H1 (cell line): ENCODE measurements at regions not wholly inside any gene's neighbourhood (a gene's known extent, or its start where the extent isn't known, plus 50 kb on each side); places are given as distances from the start of the nearest gene placed in this dataset.

ENCODE experiments used
- CTCF ChIA-PET: fragments of 300-600 bp; sonication (Branson Sonifier 250); formaldehyde crosslinking; loops from one replicate; lab custom pipeline; 2021; ENCODE audit not compliant: partially characterized antibody; lab: Charles Lee
- POLR2A ChIA-PET: fragments of 300-600 bp; sonication (Branson Sonifier 250); formaldehyde crosslinking; loops from one replicate; lab custom pipeline; 2021; ENCODE audit warnings: inconsistent platforms; ENCODE audit not compliant: partially characterized antibody; lab: Charles Lee
- DNase-seq, 2 experiments: peaks; one replicate each; pipeline versions ENCODE4 v3.0.0 to v3.0.0-alpha.2; 2010 to 2022; ENCODE audit warnings: low spot score in 2 of 2, low read depth in 1 of 2, mixed read lengths in 1 of 2
- FAIRE-seq: peaks from 2 replicates; lab custom pipeline; 2011; peaks lifted over from hg19 to GRCh38; lab: Jason Lieb, UNC
- H2AFZ ChIP-seq: 2 replicates; pipeline ENCODE4 v1.8.1; 2012; ENCODE audit warnings: low read length, inconsistent platforms
- H2AK5ac ChIP-seq: 2 replicates; pipeline ENCODE4 v1.6.1; 2013; ENCODE audit warnings: low read depth, low read length
- H2BK120ac ChIP-seq: replicated peaks from 2 replicates; pipeline ENCODE3; 2013; ENCODE audit warnings: low read depth, low read length, inconsistent platforms
- H2BK12ac ChIP-seq: 2 replicates; pipeline ENCODE4 v1.6.1; 2013; ENCODE audit warnings: low read depth, low read length
- H2BK15ac ChIP-seq: 2 replicates; pipeline ENCODE4 v1.6.1; 2013; ENCODE audit warnings: low read length
- H2BK20ac ChIP-seq: 2 replicates; pipeline ENCODE4 v1.6.1; 2013; ENCODE audit warnings: low read length
- H2BK5ac ChIP-seq: 2 replicates; pipeline ENCODE4 v1.6.1; 2013; ENCODE audit warnings: low read depth, low read length
- H3K14ac ChIP-seq: 2 replicates; pipeline ENCODE4 v1.6.1; 2013; ENCODE audit warnings: inconsistent platforms; ENCODE audit not compliant: insufficient read length
- H3K18ac ChIP-seq: 2 replicates; pipeline ENCODE4 v1.6.1; 2013; ENCODE audit warnings: low read length; ENCODE audit errors: extremely low read depth
- H3K23ac ChIP-seq: 2 replicates; pipeline ENCODE4 v1.6.1; 2013; ENCODE audit warnings: inconsistent platforms; ENCODE audit not compliant: insufficient read length
- H3K23me2 ChIP-seq: 2 replicates; pipeline ENCODE4 v1.6.1; 2013; ENCODE audit warnings: low read depth, low read length
- H3K27ac ChIP-seq: 2 replicates; pipeline ENCODE4 v1.6.1; 2011; ENCODE audit warnings: low read depth, low read length, inconsistent platforms
- H3K27me3 ChIP-seq, 4 experiments: replicated peaks in 1 of 4; 1 replicate in 1 of 4; 2 replicates in 3 of 4; pipeline versions ENCODE4 v1.6.1 to v1.8.1; 2011 to 2013; ENCODE audit warnings: low read length in 3 of 4, mild to moderate bottlenecking in 3 of 4, inconsistent platforms in 2 of 4, mixed read lengths in 2 of 4, moderate library complexity in 1 of 4; ENCODE audit not compliant: control insufficient read depth in 3 of 4, insufficient read depth in 3 of 4; ENCODE audit errors: extremely low read depth in 1 of 4
- H3K36me3 ChIP-seq, 4 experiments: 2 replicates each; pipeline versions ENCODE4 v1.6.1 to v1.8.1; 2011 to 2013; ENCODE audit warnings: mild to moderate bottlenecking in 4 of 4, low read length in 3 of 4, moderate library complexity in 2 of 4, control low read depth in 1 of 4, inconsistent platforms in 1 of 4; ENCODE audit not compliant: insufficient read depth in 4 of 4, control insufficient read depth in 2 of 4
- H3K4ac ChIP-seq: replicated peaks from 2 replicates; pipeline ENCODE3; 2013; ENCODE audit warnings: low read length, low read depth, mixed read lengths, inconsistent platforms; ENCODE audit not compliant: insufficient read length
- H3K4me1 ChIP-seq, 4 experiments: replicated peaks in 1 of 4; 1 replicate in 1 of 4; 2 replicates in 3 of 4; pipeline versions ENCODE4 v1.6.1 to v1.8.1; 2011 to 2013; ENCODE audit warnings: low read length in 3 of 4, inconsistent platforms in 2 of 4, mixed read lengths in 1 of 4; ENCODE audit not compliant: insufficient read depth in 4 of 4, control insufficient read depth in 3 of 4
- H3K4me2 ChIP-seq, 2 experiments: 2 replicates each; pipeline versions ENCODE4 v1.6.1 to v1.8.1; 2011 to 2013; ENCODE audit warnings: low read depth in 2 of 2, low read length in 2 of 2, control low read depth in 1 of 2, inconsistent platforms in 1 of 2, mild to moderate bottlenecking in 1 of 2; ENCODE audit not compliant: insufficient read depth in 1 of 2
- H3K4me3 ChIP-seq, 4 experiments: fragments of 200-600, 300-600 bp in 1 of 4; sonication (generic), shearing (Covaris generic), sonication (Bioruptor Twin) in 1 of 4; 2 replicates each; pipeline versions ENCODE4 v1.5.1 to v1.8.1; 2011 to 2016; ENCODE audit warnings: low read length in 4 of 4, low read depth in 3 of 4, control low read depth in 2 of 4, inconsistent platforms in 2 of 4, mild to moderate bottlenecking in 2 of 4, mixed read lengths in 1 of 4, moderate library complexity in 1 of 4; ENCODE audit not compliant: insufficient read depth in 2 of 4; ENCODE audit errors: extremely low read depth in 1 of 4
- H3K56ac ChIP-seq: replicated peaks from 2 replicates; pipeline ENCODE3; 2013; ENCODE audit warnings: low read depth, mild to moderate bottlenecking, mixed read lengths, low read length, inconsistent platforms; ENCODE audit not compliant: insufficient read length
- H3K79me1 ChIP-seq: 2 replicates; pipeline ENCODE4 v1.6.1; 2013; ENCODE audit warnings: low read depth, low read length, control low read depth
- H3K79me2 ChIP-seq, 2 experiments: 2 replicates each; pipeline versions ENCODE4 v1.6.1 to v1.8.1; 2012 to 2013; ENCODE audit warnings: low read length in 2 of 2, mild to moderate bottlenecking in 2 of 2, inconsistent platforms in 1 of 2; ENCODE audit not compliant: insufficient read depth in 2 of 2, control insufficient read depth in 1 of 2
- H3K9ac ChIP-seq, 4 experiments: replicated peaks in 1 of 4; 1 replicate in 1 of 4; 2 replicates in 3 of 4; pipeline versions ENCODE4 v1.6.1 to v1.8.1; 2011 to 2013; ENCODE audit warnings: low read depth in 3 of 4, low read length in 3 of 4, control low read depth in 2 of 4, mild to moderate bottlenecking in 2 of 4, moderate library complexity in 2 of 4, inconsistent platforms in 1 of 4; ENCODE audit errors: extremely low read depth in 1 of 4
- H3K9me3 ChIP-seq, 2 experiments: 2 replicates each; pipeline versions ENCODE4 v1.6.1 to v1.8.1; 2012 to 2013; ENCODE audit warnings: mild to moderate bottlenecking in 2 of 2, moderate library complexity in 2 of 2, control low read depth in 1 of 2, inconsistent platforms in 1 of 2, low read depth in 1 of 2, low read length in 1 of 2, mixed read lengths in 1 of 2; ENCODE audit not compliant: insufficient read depth in 2 of 2
- H4K20me1 ChIP-seq, 2 experiments: replicated peaks in 1 of 2; 2 replicates each; pipeline versions ENCODE3 to v1.8.1; 2011 to 2013; ENCODE audit warnings: inconsistent platforms in 2 of 2, low read length in 2 of 2, mild to moderate bottlenecking in 1 of 2; ENCODE audit not compliant: insufficient read depth in 2 of 2, control insufficient read depth in 1 of 2
- H4K5ac ChIP-seq: 2 replicates; pipeline ENCODE4 v1.6.1; 2013; ENCODE audit warnings: low read length, low read depth, mixed read lengths, inconsistent platforms; ENCODE audit not compliant: insufficient read length
- H4K8ac ChIP-seq: 2 replicates; pipeline ENCODE4 v1.8.0; 2013; ENCODE audit warnings: mild to moderate bottlenecking, moderate library complexity, low read length, inconsistent platforms; ENCODE audit not compliant: insufficient read depth; ENCODE audit errors: extremely low read depth
- H4K91ac ChIP-seq: replicated peaks from 2 replicates; pipeline ENCODE3; 2013; ENCODE audit warnings: low read length, mixed read lengths, inconsistent platforms; ENCODE audit not compliant: insufficient read length
- CBX5 ChIP-seq: fragments of 300-800, 300-1000 bp; sonication (generic); IDR thresholded peaks from 2 replicates; pipeline ENCODE4 v1.7.1; 2016; ENCODE audit warnings: antibody characterized with exemption, low read length, low read depth
- CREB1 ChIP-seq: IDR thresholded peaks from 2 replicates; pipeline ENCODE4 v1.6.1; 2012; ENCODE audit warnings: inconsistent platforms
- EP300 ChIP-seq, 2 experiments: IDR thresholded peaks; 1 replicate in 1 of 2; 2 replicates in 1 of 2; pipeline ENCODE4 v1.6.1; 2011 to 2012; ENCODE audit warnings: low read depth in 2 of 2, low read length in 2 of 2, mild to moderate bottlenecking in 2 of 2, borderline replicate concordance in 1 of 2, inconsistent platforms in 1 of 2, moderate library complexity in 1 of 2
- GABPA ChIP-seq: IDR thresholded peaks from 2 replicates; pipeline ENCODE4 v1.6.1; 2011; ENCODE audit warnings: mild to moderate bottlenecking, low read length, moderate library complexity, borderline replicate concordance; ENCODE audit not compliant: insufficient read depth
- KDM1A ChIP-seq: fragments of 200-600, 300-600 bp; sonication (generic); IDR thresholded peaks from 2 replicates; pipeline ENCODE4 v1.7.1; 2016; ENCODE audit warnings: mild to moderate bottlenecking, low read length, borderline replicate concordance
- POLR2A ChIP-seq, 2 experiments: IDR thresholded peaks; 1 replicate in 1 of 2; 2 replicates in 1 of 2; pipeline ENCODE4 v1.6.1; 2011; ENCODE audit warnings: low read depth in 2 of 2, low read length in 2 of 2, mild to moderate bottlenecking in 2 of 2; ENCODE audit errors: control extremely low read depth in 1 of 2
- RNF2 ChIP-seq: fragments of 200-900, 300-1000 bp; sonication (generic); IDR thresholded peaks from 2 replicates; pipeline ENCODE4 v1.7.1; 2016; ENCODE audit warnings: borderline replicate concordance, low read depth, mild to moderate bottlenecking, antibody characterized with exemption, low read length; ENCODE audit not compliant: poor library complexity, severe bottlenecking; ENCODE audit errors: missing control alignments
- SAP30 ChIP-seq: fragments of 300-600 bp; sonication (generic); IDR thresholded peaks from 2 replicates; pipeline ENCODE4 v1.7.1; 2012; ENCODE audit warnings: low read length, moderate library complexity, mild to moderate bottlenecking, inconsistent platforms; ENCODE audit not compliant: insufficient read depth, insufficient replicate concordance
- SP2 ChIP-seq: IDR thresholded peaks from 2 replicates; pipeline ENCODE4 v1.6.1; 2012; ENCODE audit warnings: mild to moderate bottlenecking, low read length, inconsistent platforms
- TAF1 ChIP-seq: IDR thresholded peaks from 2 replicates; pipeline ENCODE4 v1.6.1; 2011; ENCODE audit warnings: mild to moderate bottlenecking, low read depth, low read length
- TEAD4 ChIP-seq: IDR thresholded peaks from 2 replicates; pipeline ENCODE4 v1.6.1; 2012; ENCODE audit warnings: low read depth, low read length, inconsistent platforms, mixed read lengths
- YY1 ChIP-seq: IDR thresholded peaks from 2 replicates; pipeline ENCODE4 v1.6.1; 2011; ENCODE audit warnings: low read depth, mild to moderate bottlenecking, low read length
- WGBS, 2 experiments: shearing (Covaris generic) in 1 of 2; methylation state at CpG; one replicate each; pipeline versions ENCODE4 v1.1.6 to v1.1.7; 2013 to 2015; ENCODE audit warnings: low lambda C conversion rate in 2 of 2, mixed read lengths in 2 of 2, inconsistent platforms in 1 of 2, low coverage in 1 of 2, missing lambda C conversion rate in 1 of 2; ENCODE audit not compliant: insufficient replicate concordance in 2 of 2, insufficient coverage in 1 of 2, insufficient read length in 1 of 2; ENCODE audit errors: extremely low coverage in 1 of 2, missing lambda C conversion rate in 1 of 2; 5-methylcytosine and 5-hydroxymethylcytosine counted together

DNA sequence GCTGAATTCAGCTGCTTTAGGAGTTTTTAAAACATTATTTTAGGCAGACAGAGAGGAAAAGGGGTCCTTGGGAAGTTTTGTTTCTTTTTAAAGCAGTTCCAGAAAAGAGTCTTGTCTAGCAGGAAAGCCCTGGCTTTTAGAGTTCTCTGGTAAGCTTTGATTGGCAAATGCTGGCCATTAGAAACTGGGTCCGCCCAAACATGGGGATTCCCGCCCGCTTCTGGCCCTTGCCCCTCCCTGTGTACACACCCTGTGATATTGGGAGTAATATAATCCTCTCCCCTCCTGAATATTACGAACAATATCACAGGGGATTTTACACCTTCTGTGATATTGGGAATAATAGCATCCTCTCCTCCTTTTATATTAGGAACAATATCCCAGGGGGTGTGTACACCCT is 58.9 kb downstream of the ERICH4 start:
- no peak overlapping the region for H2BK12ac ChIP-seq
- H3K36me3 ChIP-seq: no peaks in the 10 kb centered on the region
- TF ChIP-seq POLR2A (IDR thresholded peaks at IDR 0.05; ENCODE audit: control extremely low read depth in 1 of 2, low read depth in 2 of 2, low read length in 2 of 2) (no peak), SP2 (no peak), GABPA (no peak), KDM1A (no peak), CREB1 (no peak), RNF2 (no peak), TEAD4 (no peak), CBX5 (no peak), TAF1 (no peak), EP300 (IDR thresholded peaks at IDR 0.05; ENCODE audit: borderline replicate concordance in 1 of 2, low read depth in 2 of 2, low read length in 2 of 2) (no peak), YY1 (no peak), SAP30 (no peak)
- no peak overlapping the region for H3K4me2 ChIP-seq
- H2BK15ac ChIP-seq: no peak overlapping the region
- CTCF ChIA-PET: interaction anchor here (0.9 kb wide), 1 partner anchor 51 kb away, joined by 3 read pairs; no protein-coding TSS in a partner anchor
- no peak overlapping the region for H2BK20ac ChIP-seq
- no peak overlapping the region for H3K4ac ChIP-seq
- peaks cover 53 to 81% of the 10 kb centered on the region in 2 experiments for H3K9me3 ChIP-seq
- H3K9ac ChIP-seq: no peak overlapping the region
- H3K56ac ChIP-seq: no peak overlapping the region
- H3K14ac ChIP-seq: no peak overlapping the region
- FAIRE-seq: no peak
- H2BK5ac ChIP-seq: no peak overlapping the region
- H3K27ac ChIP-seq: no peak overlapping the region
- H3K4me1 ChIP-seq: no peaks in the 10 kb centered on the region
- no peak overlapping the region for H3K4me3 ChIP-seq
- DNase-seq: no peak
- no peak overlapping the region for H2BK120ac ChIP-seq
- no peak overlapping the region for H3K18ac ChIP-seq
- H4K20me1 ChIP-seq: no peaks in the 10 kb centered on the region
- POLR2A ChIA-PET: no interaction called here
- H3K79me2 ChIP-seq: no peaks in the 10 kb centered on the region
- no peaks in the 10 kb centered on the region for H3K79me1 ChIP-seq
- H4K91ac ChIP-seq: no peak overlapping the region
- no peak overlapping the region for H2AFZ ChIP-seq
- no peak overlapping the region for H4K5ac ChIP-seq
- 72% methylated on average over 4 of the region's 4 CpGs; no CpG with 5 or more reads in 1 of the 2 experiments for WGBS, 2 experiments
- no peaks in the 10 kb centered on the region for H3K27me3 ChIP-seq
- no peaks in the 10 kb centered on the region for H3K23me2 ChIP-seq
- H2AK5ac ChIP-seq: no peak overlapping the region
- no peak overlapping the region for H4K8ac ChIP-seq
- H3K23ac ChIP-seq: no peak overlapping the region
